Left renal cortex interstitium (tissue), 4 donors: ENCODE measurements at regions not wholly inside any gene's neighbourhood (a gene's known extent, or its start where the extent isn't known, plus 50 kb on each side); places are given as distances from the start of the nearest gene placed in this dataset.

Source experiments
- DNase-seq, 4 donors: peaks; one replicate each; pipeline ENCODE4 v3.0.0-alpha.2; 2013; ENCODE audit warnings: low read depth in 4 of 4, low spot score in 2 of 4, missing footprints in 1 of 4

GRCh38 chr15:39219608-39220007, 361.3 kb upstream of the THBS1 start:
- no peak for DNase-seq

DNA sequence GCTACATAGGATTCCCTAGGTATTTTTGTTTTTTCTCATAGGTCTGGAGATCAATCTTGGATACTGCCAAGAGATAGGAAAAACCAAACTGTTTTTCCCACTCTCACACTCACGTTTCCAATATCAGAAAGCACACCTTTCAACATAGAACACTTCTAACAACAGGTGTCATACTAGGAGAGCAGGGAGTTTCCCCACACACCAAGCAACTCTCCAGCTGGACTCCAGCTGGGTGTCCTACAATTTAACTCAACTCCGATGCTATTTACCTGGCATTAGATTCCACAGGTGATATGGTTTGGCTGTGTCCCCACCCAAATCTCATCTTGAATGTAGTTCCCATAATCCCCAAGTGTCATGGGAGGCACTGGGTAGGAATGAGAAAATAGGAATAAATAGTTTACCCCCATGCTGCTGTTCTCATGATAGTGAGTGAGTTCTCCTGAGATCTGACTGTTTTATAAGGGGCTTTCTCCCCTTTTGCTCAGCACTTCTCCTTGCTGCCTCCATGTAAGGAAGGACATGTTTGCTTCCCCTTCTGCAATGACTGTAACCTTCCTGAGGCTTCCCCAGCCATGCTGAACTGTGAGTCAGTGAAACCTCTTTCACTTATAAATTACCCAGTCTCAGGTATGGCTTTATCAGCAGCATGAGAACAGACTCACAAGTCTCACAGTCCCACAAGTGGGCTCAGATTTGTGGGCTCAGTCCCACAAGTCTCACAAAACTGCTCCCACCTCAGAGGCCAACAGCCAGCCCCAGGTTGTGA, 354.5 kb upstream of the THBS1 start:
- DNase-seq: no peak

DNA sequence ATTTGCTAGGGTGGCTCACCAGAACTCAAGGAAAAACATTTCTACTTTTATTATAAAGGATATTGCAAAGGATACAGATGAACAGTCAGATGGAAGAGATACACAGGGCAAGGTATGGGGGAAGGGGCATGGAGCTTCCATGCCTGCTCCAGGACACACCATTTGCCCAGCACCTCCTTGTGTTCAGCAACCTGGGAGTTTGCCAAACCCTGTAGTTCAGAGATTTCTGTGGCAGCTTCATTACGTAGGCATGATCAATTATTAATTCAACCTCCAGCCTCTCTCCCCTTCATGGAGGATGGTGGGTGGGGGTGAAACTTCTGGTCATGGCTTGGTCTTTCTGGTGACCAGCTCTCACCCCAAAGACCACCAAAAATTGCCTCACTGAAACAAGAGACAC, 353.9 kb upstream of the THBS1 start:
- DNase-seq: no peak

DNA sequence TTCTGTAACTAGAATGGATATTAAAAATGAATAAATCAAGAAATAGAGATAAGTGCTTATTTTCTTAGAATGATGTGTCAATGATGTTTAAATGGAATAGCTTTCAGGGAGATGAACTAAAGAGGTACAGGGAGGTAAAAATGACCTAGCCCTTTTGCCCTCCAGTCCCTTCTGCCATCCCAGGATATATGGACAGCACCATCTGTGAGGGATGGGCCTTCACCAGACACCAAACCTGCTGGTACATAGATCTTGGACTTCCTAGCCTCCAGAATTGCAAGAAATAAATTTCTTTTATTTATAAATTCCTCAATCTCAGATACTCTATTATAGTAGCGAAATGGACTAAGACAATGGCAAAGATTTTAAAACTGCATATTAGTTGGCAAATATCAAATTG, 352.0 kb upstream of the THBS1 start:
- no peak for DNase-seq

GRCh38 chr15:39230205-39230907, 350.5 kb upstream of the THBS1 start:
- DNase-seq: no peak

GRCh38 chr15:39230908-39231285, 350.0 kb upstream of the THBS1 start:
- DNase-seq: no peak

DNA sequence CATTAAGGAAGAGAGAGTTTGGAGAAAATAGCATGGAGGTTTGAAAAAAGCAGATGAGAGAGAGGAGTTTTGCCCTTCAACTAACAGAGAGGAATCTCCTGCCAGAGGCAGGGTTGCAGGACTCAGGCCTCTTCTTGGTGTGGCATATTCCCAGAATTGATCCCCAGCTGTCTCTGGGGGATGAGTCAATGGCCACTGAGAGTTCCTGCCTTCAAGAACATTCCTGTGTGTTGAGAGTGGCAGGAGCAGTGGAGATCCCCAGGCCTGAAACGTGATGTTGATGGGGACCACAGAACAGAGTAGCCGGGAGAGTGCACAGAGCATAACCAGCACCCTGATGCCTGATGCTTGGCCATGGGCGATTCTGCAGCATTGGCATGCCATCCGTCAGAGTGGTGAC, 348.4 kb upstream of the THBS1 start:
- DNase-seq: no peak

DNA sequence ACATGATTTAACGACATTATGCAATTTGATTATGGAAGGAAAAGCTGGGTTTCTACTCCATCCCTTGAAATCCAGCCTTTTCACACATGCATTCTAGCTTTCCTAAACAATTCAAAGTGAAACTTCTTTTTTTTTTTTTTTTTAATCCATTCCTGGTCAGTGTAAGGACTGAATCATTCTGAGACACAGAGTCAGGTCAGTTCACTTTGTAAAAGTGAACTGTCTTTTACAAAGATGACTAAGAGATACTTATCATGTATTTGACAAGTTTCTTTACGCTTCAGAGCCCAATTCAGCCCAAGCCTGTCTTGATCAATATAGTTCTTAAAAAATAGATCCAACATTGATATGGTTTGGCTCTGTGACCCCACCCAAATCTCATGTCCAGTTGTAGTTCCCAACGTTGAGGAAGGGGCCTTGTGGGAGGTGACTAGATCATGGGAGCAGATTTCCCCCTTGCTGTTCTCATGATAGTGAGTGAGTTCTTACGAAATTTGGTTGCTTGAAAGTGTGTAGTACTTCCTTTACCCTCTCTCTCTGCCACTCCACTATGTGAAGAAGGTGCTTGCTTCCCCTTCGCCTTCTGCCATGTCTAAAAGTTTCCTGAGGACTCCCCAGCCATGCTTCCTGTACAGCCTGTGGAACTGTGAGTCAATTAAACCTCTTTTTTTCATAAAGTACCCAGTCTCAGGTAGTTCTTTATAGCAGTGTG, 345.6 kb upstream of the THBS1 start:
- no peak for DNase-seq

GRCh38 chr15:39236375-39236774, 344.5 kb upstream of the THBS1 start:
- DNase-seq: no peak

- no peak for DNase-seq
Measured at GRCh38 chr15:39238443-39238842, 342.4 kb upstream of the THBS1 start.

- DNase-seq: no peak
Measured at GRCh38 chr15:39239562-39239961, 341.3 kb upstream of the THBS1 start.

GRCh38 chr15:39242345-39242744, 338.5 kb upstream of the THBS1 start:
- DNase-seq: no peak

DNA sequence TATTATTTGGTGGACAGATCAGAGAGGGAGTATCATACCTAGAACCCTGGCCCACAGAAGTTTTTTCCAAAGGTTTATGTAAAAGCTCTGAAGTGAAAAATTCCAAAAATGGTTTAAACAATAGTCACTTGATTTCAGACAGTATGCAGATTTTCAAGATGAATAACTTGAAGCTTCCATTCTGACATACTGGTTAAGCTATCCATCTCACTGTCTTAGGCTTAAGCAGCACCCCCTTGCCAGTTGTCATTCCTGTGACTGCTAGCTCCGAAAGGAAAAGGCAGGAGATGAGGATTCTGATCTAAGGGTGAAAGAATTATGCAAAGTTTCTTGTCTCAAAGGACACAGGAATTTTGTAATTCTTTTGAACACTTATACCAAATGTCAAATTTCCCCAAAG, 337.5 kb upstream of the THBS1 start:
- no peak for DNase-seq

GRCh38 chr15:39244776-39245175, 336.1 kb upstream of the THBS1 start:
- DNase-seq: no peak

DNA sequence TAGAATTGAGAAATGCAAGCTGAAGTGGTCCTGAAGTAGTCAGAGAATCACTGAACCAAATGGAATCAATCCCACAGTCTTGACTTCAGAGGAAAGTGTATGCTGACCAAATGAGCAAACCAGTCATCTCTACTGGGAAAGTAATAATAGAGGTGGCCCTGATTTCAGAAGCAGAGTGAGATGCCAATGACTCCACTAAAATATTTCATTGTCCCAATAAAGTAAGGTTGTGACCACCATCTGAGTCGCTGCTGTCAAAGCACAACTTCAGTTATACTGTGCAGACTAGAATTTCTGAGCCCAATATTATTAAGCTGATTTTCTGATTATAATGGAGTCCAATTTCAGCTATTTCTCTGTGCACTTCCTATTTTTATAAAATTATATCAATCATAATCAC, 334.4 kb upstream of the THBS1 start:
- no peak for DNase-seq

- no peak for DNase-seq
Measured at GRCh38 chr15:39247574-39247973, 333.3 kb upstream of the THBS1 start.

GRCh38 chr15:39248204-39248603, 332.7 kb upstream of the THBS1 start:
- no peak for DNase-seq

- DNase-seq: no peak
Measured at GRCh38 chr15:39250001-39250400, 330.9 kb upstream of the THBS1 start.

GRCh38 chr15:39250460-39251186, 330.3 kb upstream of the THBS1 start:
- DNase-seq: no peak

DNA sequence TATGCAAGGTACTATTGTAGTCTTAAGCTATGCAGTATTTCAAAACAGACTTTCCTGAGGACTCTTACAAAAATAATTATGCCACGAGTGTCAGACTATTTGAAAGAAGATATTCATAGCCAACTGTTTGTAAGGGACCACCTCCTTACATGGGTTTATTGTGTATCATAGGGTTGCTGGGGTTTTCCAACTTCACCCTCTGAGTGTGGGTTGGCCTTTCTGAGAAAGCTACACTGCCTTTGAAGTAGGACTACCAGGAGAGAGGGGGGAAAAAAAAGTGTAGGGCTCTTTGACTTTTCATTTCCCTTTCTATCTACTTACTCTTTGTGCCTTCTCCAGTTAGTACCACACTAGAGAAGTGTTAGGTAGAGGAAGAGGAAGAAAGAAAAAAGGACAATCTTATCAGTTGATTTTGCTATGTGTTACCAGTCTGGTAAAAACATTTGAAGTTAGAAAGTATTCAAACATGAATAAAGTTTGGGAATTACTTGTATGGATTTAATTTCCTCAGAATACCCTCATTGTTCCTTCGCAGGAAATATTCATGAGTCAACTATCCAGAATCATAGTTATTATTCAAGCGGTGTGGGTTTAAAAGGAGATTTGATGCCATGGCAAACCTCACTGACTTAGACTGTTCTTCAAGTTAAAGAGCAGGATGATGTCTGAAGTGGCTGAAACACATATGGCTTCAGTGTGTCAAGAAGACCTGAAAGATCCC, 329.3 kb upstream of the THBS1 start:
- DNase-seq: no peak

DNA sequence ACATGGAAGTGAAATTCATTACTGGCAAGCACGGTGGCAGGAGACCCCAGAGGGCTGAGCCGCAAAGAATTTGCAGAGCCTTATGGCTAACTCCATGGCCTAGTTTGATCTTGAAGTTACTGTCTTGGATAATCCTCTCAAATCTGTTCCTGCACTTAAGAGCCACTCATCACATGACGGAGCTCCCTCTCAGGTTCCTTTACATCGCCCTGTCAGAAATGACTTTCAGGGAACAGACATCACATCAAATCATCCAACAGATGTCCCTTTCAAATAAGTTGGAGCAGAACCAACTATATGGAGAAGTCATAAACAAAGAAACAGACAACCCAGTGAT, 328.8 kb upstream of the THBS1 start:
- DNase-seq: no peak
